Left kidney (tissue), 1 donor: ENCODE measurements at regions not wholly inside any gene's neighbourhood (a gene's known extent, or its start where the extent isn't known, plus 50 kb on each side); places are given as distances from the start of the nearest gene placed in this dataset.

Experiments used
- DNase-seq: peaks from one replicate; pipeline ENCODE4 v3.0.0-alpha.2; 2013

DNA sequence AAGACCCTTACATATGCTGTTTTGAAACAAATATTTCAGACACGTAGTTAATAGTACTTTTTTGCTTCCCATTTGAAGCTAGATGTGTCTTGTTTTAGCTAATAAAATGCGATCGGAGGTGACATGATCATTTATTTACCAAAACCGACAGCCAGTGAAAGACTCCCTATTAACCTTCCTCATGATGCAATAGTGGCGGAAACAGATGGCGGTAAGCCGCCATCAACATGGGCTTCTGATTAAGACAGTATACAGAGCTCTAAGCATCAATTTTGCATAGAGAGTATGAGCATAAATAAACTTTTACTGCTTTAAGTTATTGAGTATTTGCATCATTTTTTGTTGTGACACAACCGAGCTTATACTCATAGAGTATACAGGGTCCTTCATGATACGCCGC lies 1282.4 kb upstream of the ADGRB3 start:
- DNase-seq, result no peak

GRCh38 chr6:67350729-67351128 lies 1284.4 kb upstream of the ADGRB3 start:
- DNase-seq, result no peak

DNA sequence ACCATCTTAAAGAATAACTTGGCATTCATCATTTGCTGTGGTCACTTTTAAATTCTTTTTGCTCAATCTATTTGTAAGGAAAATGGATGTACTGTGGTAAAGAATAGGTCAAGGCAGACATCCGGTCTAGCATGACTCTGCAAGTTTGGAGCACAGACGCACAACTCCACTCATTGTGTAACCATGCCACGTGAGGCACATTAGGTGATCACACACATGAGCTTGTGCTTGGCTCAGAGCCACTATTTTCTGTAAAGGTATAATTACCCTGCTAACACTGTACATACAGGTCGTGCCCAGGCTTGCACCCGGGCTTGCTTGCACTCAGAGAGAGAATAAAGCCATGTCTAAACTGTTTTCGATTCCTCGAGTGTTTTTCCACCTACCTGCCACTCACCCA lies 1289.1 kb upstream of the ADGRB3 start:
- no peak for DNase-seq

DNA sequence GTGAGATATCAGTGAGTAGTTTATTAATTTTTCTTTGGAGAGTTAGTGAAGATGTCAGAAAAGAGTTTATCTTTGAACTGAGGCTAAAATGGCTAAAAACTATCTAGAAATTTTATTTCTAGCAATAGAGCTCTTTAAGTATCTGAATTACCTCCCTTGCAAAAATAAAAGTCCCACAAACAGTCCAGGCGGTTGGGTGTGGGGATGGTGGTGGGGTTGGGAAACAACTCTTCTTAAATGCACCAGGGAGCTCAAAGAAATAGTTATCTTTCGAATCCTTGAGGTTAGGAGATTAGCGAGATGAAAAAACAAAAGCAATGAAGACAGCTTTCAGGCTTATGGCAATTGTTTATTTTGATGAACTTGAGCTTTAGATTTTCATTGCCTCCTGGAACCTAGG lies 1299.1 kb upstream of the ADGRB3 start:
- DNase-seq, result no peak

DNA sequence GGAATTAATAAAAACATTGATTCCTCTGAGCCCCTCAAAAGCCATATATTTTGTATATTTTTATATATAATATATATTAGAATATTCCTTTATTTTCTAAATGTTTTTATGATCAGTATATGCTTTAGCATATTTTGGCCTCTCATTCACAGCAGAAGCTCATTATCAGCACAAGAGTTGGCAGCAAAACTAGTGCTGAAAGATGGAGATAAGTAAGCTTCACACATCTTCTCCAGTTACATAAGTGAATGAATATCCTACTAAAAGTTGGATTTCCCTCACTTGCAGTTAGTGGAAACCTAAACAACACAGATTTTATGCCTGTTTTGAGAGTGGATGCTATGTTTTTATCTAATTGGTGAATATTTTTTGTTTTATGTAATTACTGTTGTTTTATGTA lies 1303.8 kb upstream of the ADGRB3 start:
- DNase-seq, result no peak

- DNase-seq, result no peak
Observed at GRCh38 chr6:67328269-67328668, 1306.8 kb upstream of the ADGRB3 start.

DNA sequence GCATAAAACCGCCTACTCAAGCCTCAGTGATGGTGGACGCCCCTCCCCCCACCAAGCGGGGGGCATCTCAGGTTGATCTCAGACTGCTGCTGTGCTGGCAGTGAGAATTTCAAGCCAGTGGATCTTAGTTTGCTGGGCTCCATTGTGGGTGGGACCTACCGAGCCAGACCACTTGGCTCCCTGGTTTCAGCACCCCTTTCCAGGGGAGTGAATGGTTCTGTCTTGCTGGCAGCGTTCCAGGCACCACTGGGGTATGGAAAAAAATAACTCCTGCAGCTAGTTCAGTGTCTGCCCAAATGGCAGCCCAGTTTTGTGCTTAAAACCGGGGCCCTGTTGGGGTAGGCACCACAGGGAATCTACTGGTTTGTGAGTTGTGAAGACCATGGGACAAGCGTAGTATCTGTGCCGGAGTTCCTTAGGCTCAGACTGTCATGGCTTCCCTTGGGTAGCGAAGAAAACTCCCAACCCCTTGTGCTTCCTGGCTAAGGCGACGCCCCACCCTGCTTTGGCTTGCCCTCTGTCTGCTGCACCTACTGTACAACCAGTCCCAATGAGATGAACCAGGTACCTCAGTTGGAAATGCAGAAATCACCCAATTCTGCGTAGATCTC lies 1334.5 kb upstream of the ADGRB3 start:
- no peak for DNase-seq

- DNase-seq, result no peak
Observed at GRCh38 chr6:67292169-67292568, 1342.9 kb upstream of the ADGRB3 start.

DNA sequence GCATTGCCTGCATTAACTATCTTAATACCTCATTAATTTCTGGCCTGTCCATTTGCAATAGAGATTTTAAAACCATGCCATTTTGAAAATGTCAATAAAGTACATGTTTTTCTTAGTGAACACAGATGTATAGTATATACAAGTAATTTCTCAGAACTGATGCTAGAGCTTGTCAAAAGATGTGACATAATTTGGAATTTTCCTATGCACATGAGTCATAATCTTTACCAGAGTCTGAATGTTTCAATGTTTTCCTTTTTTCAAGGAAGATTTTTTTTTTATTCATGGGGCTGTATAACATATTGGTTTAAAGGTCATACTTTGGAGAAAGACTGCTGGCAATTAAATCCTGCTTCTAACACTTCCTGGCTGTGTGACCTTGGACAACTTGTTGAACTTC lies 1347.5 kb upstream of the ADGRB3 start:
- no peak for DNase-seq

GRCh38 chr6:67285770-67286495 lies 1349.1 kb upstream of the ADGRB3 start:
- no peak for DNase-seq

GRCh38 chr6:67277312-67277711 lies 1357.8 kb upstream of the ADGRB3 start:
- no peak for DNase-seq

GRCh38 chr6:67265996-67266921 lies 1368.8 kb upstream of the ADGRB3 start:
- no peak for DNase-seq

GRCh38 chr6:67252663-67253062 lies 1382.4 kb upstream of the ADGRB3 start:
- no peak for DNase-seq

DNA sequence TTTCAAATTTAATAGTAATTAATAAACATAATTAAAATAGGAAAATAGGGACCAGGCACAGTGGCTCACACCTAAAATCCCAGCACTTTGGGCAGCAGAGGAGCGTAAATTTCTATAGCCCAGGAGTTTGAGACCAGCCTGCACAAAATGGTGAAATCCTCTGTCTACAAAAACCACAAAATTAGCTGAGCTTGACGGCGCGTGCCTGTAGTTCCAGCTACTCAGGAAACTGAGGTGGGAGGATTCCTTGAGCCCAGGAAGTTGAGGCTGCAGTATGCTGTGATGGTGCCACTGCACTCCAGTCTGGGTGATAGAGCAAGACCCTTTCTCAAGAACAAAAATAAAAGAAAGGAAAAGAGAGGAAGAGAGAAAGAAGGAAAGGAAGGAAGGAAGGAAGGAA lies 1387.0 kb upstream of the ADGRB3 start:
- DNase-seq, result no peak

DNA sequence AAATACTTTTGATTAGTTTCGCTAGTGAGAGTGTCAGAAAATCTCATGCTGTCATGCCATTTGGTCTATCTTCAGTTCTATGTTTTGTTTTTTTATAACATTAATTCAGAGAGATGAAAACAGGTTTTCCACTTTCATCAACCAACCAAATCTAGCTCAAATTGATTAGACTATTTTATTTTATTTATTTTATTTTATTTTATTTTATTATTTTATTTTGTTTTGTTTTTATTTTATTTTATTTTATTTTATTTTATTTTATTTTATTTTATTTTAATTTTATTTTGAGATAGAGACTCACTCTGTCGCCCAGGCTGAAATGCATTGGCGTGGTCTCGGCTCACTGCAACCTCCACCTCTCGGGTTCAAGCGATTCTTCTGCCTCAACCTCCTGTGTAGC lies 1391.0 kb upstream of the ADGRB3 start:
- DNase-seq, result no peak

- no peak for DNase-seq
Observed at GRCh38 chr6:67237277-67237676, 1397.8 kb upstream of the ADGRB3 start.

DNA sequence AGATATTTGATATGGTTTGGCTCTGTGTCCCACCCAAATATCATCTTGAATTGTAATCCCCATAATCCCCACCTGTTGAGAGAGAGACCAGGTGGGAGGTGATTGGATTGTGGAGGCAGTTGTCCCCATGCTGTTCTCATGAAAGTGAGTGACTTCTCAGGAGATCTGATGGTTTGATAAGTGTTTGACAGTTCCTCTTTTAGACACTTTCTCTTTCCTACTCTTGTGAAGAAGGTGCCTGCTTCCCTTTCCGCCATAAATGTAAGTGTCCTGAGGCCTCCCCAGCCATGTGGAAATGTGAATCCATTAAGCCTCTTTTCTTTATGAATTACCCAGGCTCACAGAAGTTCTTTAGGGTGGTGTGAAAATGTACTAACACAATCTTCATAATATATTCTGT lies 1404.0 kb upstream of the ADGRB3 start:
- no peak for DNase-seq

GRCh38 chr6:67224989-67225388 lies 1410.1 kb upstream of the ADGRB3 start:
- DNase-seq, result no peak

GRCh38 chr6:67221226-67221625 lies 1413.9 kb upstream of the ADGRB3 start:
- DNase-seq, result no peak

DNA sequence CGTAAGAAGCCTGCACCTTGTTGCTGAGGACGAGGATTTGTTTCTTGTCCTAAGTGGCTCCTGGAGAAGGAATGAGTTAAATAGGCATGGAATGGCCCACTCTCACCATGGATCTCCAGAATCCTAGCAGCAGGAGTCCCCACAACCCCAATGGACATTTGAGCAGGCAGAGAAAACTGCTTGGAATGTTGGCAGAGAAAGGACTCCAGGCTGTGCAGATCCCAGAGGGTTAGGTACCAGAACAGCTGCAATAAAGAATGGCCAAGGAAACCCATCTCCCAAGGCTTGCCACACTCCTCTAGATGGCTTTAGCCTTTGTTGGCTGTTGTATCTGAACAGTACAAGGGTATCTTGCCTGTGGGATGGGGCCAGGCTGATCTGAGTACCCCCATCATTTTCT lies 1415.7 kb upstream of the ADGRB3 start:
- DNase-seq, result no peak

GRCh38 chr6:67212584-67212983 lies 1422.5 kb upstream of the ADGRB3 start:
- no peak for DNase-seq

GRCh38 chr6:67210450-67210849 lies 1424.6 kb upstream of the ADGRB3 start:
- DNase-seq, result no peak

- no peak for DNase-seq
Observed at GRCh38 chr6:67201563-67201962, 1433.5 kb upstream of the ADGRB3 start.
